Brain microvascular endothelial cell (primary cell): ENCODE measurements at regions not wholly inside any gene's neighbourhood (a gene's known extent, or its start where the extent isn't known, plus 50 kb on each side); places are given as distances from the start of the nearest gene placed in this dataset.
"Not testable (repeated sequence)": the region's sequence is repeated elsewhere in the genome, so short reads cannot be mapped to it uniquely, and the experiment has no call there.

Experiments used
- DNase-seq: peaks from one replicate; pipeline ENCODE4 v3.0.0-alpha.2; 2020
- H3K27ac ChIP-seq: fragments of 250-450 bp; sonication (Bioruptor Pico); 2 replicates; pipeline ENCODE4 v1.5.1; 2020; ENCODE audit warnings: mild to moderate bottlenecking, moderate library complexity
- H3K27me3 ChIP-seq: fragments of 250-450 bp; sonication (Bioruptor Pico); replicated peaks from 2 replicates; pipeline ENCODE4 v1.5.1; 2020; ENCODE audit warnings: mild to moderate bottlenecking
- H3K36me3 ChIP-seq: fragments of 250-450 bp; sonication (Bioruptor Pico); replicated peaks from 2 replicates; pipeline ENCODE4 v1.5.1; 2020; ENCODE audit warnings: mild to moderate bottlenecking
- H3K4me3 ChIP-seq: 2 replicates; pipeline ENCODE4 v1.5.1; 2011; ENCODE audit warnings: low read depth, mild to moderate bottlenecking, control low read depth, low read length, moderate library complexity
- CTCF ChIP-seq: IDR thresholded peaks from 2 replicates; pipeline ENCODE4 v1.5.1; 2011; ENCODE audit warnings: low read depth, mild to moderate bottlenecking, moderate library complexity, low read length, control low read depth, inconsistent platforms; ENCODE audit errors: missing control alignments
- in situ Hi-C: cut with HindIII; loops from 2 replicates; pipeline ENCODE4 v1.10.0; 2017; ENCODE audit warnings: low sequenced_read_pairs, low pct_ligation_motif_present

- H3K4me3 ChIP-seq = no peak overlapping the region
- no peak for TF ChIP-seq CTCF
- no peak for DNase-seq
- no peaks in the 10 kb centered on the region for H3K36me3 ChIP-seq
- H3K27ac ChIP-seq = no peak overlapping the region
- in situ Hi-C loops = no loop called here
- H3K27me3 ChIP-seq = no peaks in the 10 kb centered on the region
Measured at GRCh38 chr6:86685230-86685797, 252.0 kb upstream of the HTR1E start.

- no peak for TF ChIP-seq CTCF
- in situ Hi-C loops = no loop called here
- no peak overlapping the region for H3K27ac ChIP-seq
- H3K27me3 ChIP-seq = no peaks in the 10 kb centered on the region
- H3K36me3 ChIP-seq = no peaks in the 10 kb centered on the region
- no peak overlapping the region for H3K4me3 ChIP-seq
- no peak for DNase-seq
Measured at GRCh38 chr6:86683132-86683908, 254.0 kb upstream of the HTR1E start.

GRCh38 chr6:86682297-86682696 is 255.0 kb upstream of the HTR1E start:
- no peaks in the 10 kb centered on the region for H3K27me3 ChIP-seq
- H3K4me3 ChIP-seq = no peak overlapping the region
- no peak for TF ChIP-seq CTCF
- H3K27ac ChIP-seq = no peak overlapping the region
- in situ Hi-C loops = no loop called here
- H3K36me3 ChIP-seq = no peaks in the 10 kb centered on the region
- no peak for DNase-seq

DNA sequence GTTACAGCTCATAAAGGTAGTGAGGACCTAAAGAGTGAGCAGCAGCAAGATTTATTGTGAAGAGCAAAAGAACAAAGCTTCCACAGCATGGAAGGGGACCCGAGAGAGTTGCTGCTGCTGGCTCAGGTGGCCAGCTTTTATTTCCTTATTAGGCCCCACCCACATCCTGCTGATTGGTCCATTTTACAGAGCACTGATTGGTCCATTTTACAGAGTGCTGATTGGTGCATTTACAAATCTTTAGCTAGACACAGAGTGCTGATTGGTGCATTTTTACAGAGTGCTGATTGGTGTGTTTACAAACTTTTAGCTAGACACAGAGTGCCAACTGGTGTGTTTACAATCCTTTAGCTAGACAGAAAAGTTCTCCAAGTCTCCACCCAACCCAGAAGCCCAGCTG is 256.2 kb upstream of the HTR1E start:
- in situ Hi-C loops, H3K36me3 ChIP-seq: not testable (repeated sequence)

DNA sequence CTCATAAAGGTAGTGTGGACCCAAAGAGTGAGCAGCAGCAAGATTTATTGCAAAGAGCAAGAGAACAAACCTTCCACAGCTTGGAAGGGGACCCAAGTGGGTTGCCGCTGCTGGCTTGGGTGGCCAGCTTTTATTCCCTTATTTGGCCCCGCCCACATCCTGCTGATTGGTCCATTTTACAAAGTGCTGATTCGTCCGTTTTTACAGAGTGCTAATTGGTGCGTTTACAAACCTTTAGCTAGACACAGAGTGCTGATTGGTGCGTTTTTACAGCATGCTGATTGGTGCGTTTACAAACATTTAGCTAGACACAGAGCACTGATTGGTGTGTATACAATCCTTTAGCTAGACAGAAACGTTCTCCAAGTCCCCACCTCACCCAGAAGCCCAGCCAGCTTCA is 265.2 kb upstream of the HTR1E start:
- H3K36me3 ChIP-seq, H3K27ac ChIP-seq, H3K27me3 ChIP-seq, H3K4me3 ChIP-seq, DNase-seq, in situ Hi-C loops: not testable (repeated sequence)

More for the DNA sequence above, 256.2 kb upstream of the HTR1E start:
- H3K27me3 ChIP-seq, H3K27ac ChIP-seq, H3K4me3 ChIP-seq, DNase-seq: not testable (repeated sequence)

DNA sequence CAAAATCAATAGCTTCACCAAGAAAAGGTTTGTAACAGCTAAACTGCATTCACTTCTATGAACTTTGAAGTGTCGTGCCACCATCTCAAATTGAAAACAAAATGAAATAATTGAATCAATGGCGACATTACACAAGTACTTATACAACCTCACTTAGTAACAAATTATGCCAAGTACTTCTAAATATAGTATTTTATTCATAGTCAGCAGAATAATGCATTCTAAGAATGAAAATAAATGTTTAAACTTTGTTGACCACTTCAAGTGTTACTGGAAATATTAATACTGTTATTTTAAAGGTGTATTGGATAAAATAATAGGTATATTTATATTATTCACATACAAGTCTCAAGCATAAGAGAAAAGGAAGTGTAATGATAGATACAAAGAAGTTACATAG is 280.1 kb upstream of the HTR1E start:
- H3K4me3 ChIP-seq = no peak overlapping the region
- in situ Hi-C loops = no loop called here

More for the DNA sequence above, 280.1 kb upstream of the HTR1E start:
- H3K36me3 ChIP-seq = no peaks in the 10 kb centered on the region
- no peaks in the 10 kb centered on the region for H3K27me3 ChIP-seq
- DNase-seq = no peak
- no peak overlapping the region for H3K27ac ChIP-seq
- TF ChIP-seq CTCF = no peak
